IPS-15b (cell line): ENCODE measurements at regions not wholly inside any gene's neighbourhood (a gene's known extent, or its start where the extent isn't known, plus 50 kb on each side); places are given as distances from the start of the nearest gene placed in this dataset.

Experiments
- H3K27me3 ChIP-seq: one replicate; pipeline ENCODE4 v1.6.1; 2013; ENCODE audit warnings: low read length; ENCODE audit not compliant: control insufficient read depth, insufficient read depth
- H3K36me3 ChIP-seq: one replicate; pipeline ENCODE4 v1.6.1; 2013; ENCODE audit warnings: low read length; ENCODE audit not compliant: control insufficient read depth, insufficient read depth
- H3K4me1 ChIP-seq: one replicate; pipeline ENCODE4 v1.6.1; 2013; ENCODE audit warnings: mild to moderate bottlenecking, low read length; ENCODE audit not compliant: control insufficient read depth, insufficient read depth
- H3K4me3 ChIP-seq: one replicate; pipeline ENCODE4 v1.5.1; 2013; ENCODE audit warnings: low read depth, low read length
- H3K9ac ChIP-seq: one replicate; pipeline ENCODE4 v1.6.1; 2013; ENCODE audit warnings: low read depth, mild to moderate bottlenecking, low read length
- H3K9me3 ChIP-seq: one replicate; pipeline ENCODE4 v1.6.1; 2013; ENCODE audit warnings: mild to moderate bottlenecking, low read length; ENCODE audit not compliant: control insufficient read depth, insufficient read depth

GRCh38 chr3:186425788-186426730, 64.0 kb upstream of the DGKG start:
- H3K9me3 ChIP-seq: no peaks in the 10 kb centered on the region
- no peak overlapping the region for H3K9ac ChIP-seq
- peaks cover 4% of the 10 kb centered on the region for H3K4me1 ChIP-seq
- H3K4me3 ChIP-seq: no peak overlapping the region
- H3K27me3 ChIP-seq: no peaks in the 10 kb centered on the region
- H3K36me3 ChIP-seq: no peaks in the 10 kb centered on the region

DNA sequence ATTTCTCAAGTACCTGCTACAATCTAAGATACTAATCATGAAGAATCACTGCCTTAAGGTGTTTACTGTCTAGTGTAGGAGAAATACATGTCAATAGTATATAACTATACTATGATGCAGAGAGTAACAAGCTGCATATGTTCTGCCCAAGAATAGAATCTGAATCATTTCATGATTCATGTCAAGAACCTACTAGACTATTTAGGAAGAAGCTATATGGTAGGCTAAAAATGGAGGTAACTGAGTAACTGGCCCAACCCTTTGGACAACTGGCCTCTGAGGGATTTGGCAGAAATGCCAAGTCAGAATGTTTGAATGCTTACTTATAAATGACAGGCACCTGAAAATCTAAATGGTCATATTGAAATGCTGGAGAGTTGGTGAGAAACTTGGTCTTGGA, 59.9 kb upstream of the DGKG start:
- no peaks in the 10 kb centered on the region for H3K9me3 ChIP-seq
- no peak overlapping the region for H3K4me3 ChIP-seq
- H3K4me1 ChIP-seq: no peaks in the 10 kb centered on the region
- no peak overlapping the region for H3K9ac ChIP-seq
- H3K36me3 ChIP-seq: no peaks in the 10 kb centered on the region
- H3K27me3 ChIP-seq: no peaks in the 10 kb centered on the region

DNA sequence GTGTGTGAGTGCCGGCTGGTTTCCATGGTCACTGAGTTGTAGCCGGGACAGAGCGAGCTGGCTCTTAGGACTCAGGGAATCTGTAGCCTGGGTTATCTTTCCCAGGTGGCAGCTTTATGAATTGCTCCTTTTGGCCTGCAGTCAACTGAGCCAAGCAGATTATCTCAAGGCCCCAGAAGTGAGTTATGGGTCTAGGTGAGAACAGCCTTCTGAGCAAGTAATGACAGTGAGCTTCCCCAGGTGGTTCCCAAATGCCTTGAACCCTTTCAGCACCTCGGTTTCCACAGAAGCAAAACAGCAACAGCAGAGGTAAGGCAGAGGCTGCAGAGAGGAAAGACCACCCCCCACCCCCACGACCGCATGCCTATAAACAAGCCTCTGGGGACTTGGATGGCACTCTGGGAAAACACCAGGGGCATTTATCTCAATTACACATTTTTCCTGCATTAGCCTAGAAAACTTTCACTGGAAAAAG, 56.7 kb upstream of the DGKG start:
- no peak overlapping the region for H3K4me3 ChIP-seq
- no peaks in the 10 kb centered on the region for H3K36me3 ChIP-seq
- no peak overlapping the region for H3K9ac ChIP-seq
- no peaks in the 10 kb centered on the region for H3K9me3 ChIP-seq
- peaks cover 7% of the 10 kb centered on the region for H3K4me1 ChIP-seq
- peaks cover 3% of the 10 kb centered on the region for H3K27me3 ChIP-seq

DNA sequence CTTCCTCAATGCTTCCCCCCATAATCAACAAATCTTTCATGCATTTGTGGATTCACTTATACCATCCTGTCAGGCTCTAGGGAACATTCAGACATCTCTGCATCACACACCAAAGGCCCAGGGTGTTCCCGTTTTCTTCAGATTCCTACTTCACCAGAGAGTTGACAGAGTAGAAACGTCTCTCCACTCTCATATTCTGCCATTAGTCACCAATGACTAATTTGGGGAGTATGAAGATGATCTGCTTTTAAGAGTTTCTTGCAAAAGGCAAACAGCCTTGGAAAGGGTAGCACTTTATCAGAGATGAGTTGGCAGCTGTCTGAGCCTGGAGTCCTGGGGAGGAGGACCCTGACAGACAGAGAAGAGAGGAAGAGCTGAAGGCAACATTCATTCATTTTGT, 55.8 kb upstream of the DGKG start:
- Histone ChIP-seq H3K9ac (no peak overlapping the region), H3K4me3 (no peak overlapping the region)

DNA sequence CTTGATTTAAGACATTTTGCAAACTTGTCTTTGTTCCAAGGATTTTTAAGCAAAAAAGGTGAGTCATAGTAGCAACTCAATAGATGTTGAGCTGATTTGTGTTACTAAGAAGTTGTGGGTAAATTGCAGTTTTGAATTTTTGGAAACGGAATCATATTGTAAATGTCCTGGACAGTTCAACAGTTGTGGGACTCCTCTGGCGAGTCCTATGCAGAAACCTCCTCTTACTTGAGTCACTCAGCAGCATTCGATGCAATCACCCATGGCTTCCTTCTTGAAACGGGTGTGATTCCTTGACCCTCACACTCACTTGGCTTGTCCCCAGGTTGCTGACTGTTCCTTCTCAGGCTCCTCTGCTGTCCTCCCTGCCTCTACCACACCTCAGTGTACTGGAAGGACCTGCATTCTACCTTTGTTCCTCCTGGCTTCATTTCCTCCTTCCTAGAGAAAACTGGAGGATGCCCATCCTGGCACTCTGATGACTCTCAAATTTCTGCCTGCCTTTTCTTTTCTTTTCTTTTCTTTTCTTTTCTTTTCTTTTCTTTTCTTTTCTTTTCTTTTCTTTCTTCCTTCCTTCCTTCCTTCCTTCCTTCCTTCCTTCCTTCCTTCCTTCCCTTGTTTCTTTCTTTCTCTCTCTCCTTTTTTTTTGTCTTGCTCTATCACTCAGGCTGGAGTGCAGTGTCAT, 52.8 kb upstream of the DGKG start:
- Histone ChIP-seq H3K4me1 (peaks cover 7% of the 10 kb centered on the region), H3K36me3 (no peaks in the 10 kb centered on the region), H3K27me3 (peaks cover 8% of the 10 kb centered on the region), H3K4me3 (no peak overlapping the region), H3K9ac (no peak overlapping the region), H3K9me3 (no peaks in the 10 kb centered on the region)

More for the DNA sequence above, 55.8 kb upstream of the DGKG start:
- no peaks in the 10 kb centered on the region for H3K9me3 ChIP-seq
- peaks cover 6% of the 10 kb centered on the region for H3K27me3 ChIP-seq
- H3K4me1 ChIP-seq: peaks cover 7% of the 10 kb centered on the region
- H3K36me3 ChIP-seq: no peaks in the 10 kb centered on the region

- no peaks in the 10 kb centered on the region for H3K9me3 ChIP-seq
- peaks cover 8% of the 10 kb centered on the region for H3K27me3 ChIP-seq
- H3K9ac ChIP-seq: no peak overlapping the region
- peak overlapping the region; percentile 52 for H3K4me3 ChIP-seq
- H3K4me1 ChIP-seq: peaks cover 7% of the 10 kb centered on the region
- no peaks in the 10 kb centered on the region for H3K36me3 ChIP-seq
Measured at GRCh38 chr3:186413615-186414415, 51.8 kb upstream of the DGKG start.

DNA sequence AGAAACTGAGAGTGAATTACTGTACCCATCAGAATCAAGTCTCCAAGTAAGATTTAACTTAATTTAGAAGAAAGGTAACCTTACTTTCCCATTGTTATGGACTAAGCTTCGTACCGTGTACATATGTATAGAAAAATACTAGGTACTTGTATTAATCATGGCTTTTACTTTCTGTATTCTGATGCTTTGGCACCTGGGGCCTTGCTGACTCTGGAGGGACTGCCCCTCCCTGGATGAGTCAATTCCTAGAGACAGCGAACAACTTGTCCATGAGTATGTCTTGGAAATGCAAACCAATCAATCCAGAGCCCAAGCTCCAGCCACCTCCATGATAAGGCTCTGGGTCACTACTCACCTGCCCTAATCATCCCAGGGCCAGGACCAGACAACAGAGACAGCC, 50.0 kb upstream of the DGKG start:
- H3K36me3 ChIP-seq: no peaks in the 10 kb centered on the region

More for the DNA sequence above, 50.0 kb upstream of the DGKG start:
- H3K9ac ChIP-seq: no peak overlapping the region
- peaks cover 8% of the 10 kb centered on the region for H3K27me3 ChIP-seq
- H3K4me3 ChIP-seq: no peak overlapping the region
- no peaks in the 10 kb centered on the region for H3K9me3 ChIP-seq
- H3K4me1 ChIP-seq: peaks cover 10% of the 10 kb centered on the region
